T-helper 17 cell (primary cell): ENCODE measurements at regions not wholly inside any gene's neighbourhood (a gene's known extent, or its start where the extent isn't known, plus 50 kb on each side); places are given as distances from the start of the nearest gene placed in this dataset.
"Not testable (repeated sequence)": the region's sequence is repeated elsewhere in the genome, so short reads cannot be mapped to it uniquely, and the experiment has no call there.

ENCODE experiments used
- ATAC-seq: fragments of 150-1000 bp; cut with Tn5 transposase; 2 replicates; pipeline ENCODE4 v1.10.0; 2021; ENCODE audit warnings: mild to moderate bottlenecking, moderate library complexity
- DNase-seq, 3 donors: peaks; one replicate each; pipeline versions ENCODE4 v3.0.0 to v3.0.0-alpha.2; 2020 to 2021
- H3K9me3 ChIP-seq: one replicate; pipeline ENCODE4 v1.7.0; 2013; ENCODE audit warnings: low read length, mild to moderate bottlenecking; ENCODE audit not compliant: control insufficient read depth, poor library complexity, severe bottlenecking
- H3K27ac Mint-ChIP-seq: one replicate; pipeline ENCODE4 v1.8.0; 2022; ENCODE audit warnings: mild to moderate bottlenecking, moderate library complexity, mixed read lengths
- H3K27me3 Mint-ChIP-seq: one replicate; pipeline ENCODE4 v1.8.0; 2022; ENCODE audit warnings: mixed read lengths
- H3K36me3 Mint-ChIP-seq: one replicate; pipeline ENCODE4 v1.8.0; 2022; ENCODE audit warnings: low read depth, mixed read lengths
- H3K4me1 Mint-ChIP-seq: one replicate; pipeline ENCODE4 v1.8.0; 2022; ENCODE audit warnings: mild to moderate bottlenecking, mixed read lengths
- H3K4me3 Mint-ChIP-seq: one replicate; pipeline ENCODE4 v1.8.0; 2022; ENCODE audit warnings: mild to moderate bottlenecking, moderate library complexity, mixed read lengths

DNA sequence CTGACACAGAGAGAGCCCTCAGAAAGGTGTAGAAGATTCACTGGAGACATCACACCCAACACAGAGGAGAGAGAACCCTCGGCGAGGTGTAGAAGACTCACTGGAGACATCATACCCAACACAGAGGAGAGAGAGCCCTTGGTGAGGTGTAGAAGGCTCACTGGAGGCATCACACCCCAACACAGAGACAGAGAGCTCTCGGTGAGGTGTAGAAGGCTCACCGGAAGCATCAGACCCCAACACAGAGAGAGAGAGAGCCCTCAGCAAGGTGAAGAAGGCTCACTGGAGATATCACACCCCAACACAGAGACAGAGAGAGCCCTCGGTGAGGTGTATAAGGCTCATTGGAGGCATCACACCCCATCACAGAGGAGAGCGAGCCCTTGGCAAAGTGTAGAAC, 826.5 kb downstream of the UQCRFS1 start:
- no peak overlapping the region for H3K4me3 Mint-ChIP-seq
- no peak for DNase-seq
- no peaks in the 10 kb centered on the region for H3K27me3 Mint-ChIP-seq
- no peak overlapping the region for H3K27ac Mint-ChIP-seq
- no peaks in the 10 kb centered on the region for H3K4me1 Mint-ChIP-seq
- H3K36me3 Mint-ChIP-seq, result no peaks in the 10 kb centered on the region
- no peak for ATAC-seq
- no peaks in the 10 kb centered on the region for H3K9me3 ChIP-seq

DNA sequence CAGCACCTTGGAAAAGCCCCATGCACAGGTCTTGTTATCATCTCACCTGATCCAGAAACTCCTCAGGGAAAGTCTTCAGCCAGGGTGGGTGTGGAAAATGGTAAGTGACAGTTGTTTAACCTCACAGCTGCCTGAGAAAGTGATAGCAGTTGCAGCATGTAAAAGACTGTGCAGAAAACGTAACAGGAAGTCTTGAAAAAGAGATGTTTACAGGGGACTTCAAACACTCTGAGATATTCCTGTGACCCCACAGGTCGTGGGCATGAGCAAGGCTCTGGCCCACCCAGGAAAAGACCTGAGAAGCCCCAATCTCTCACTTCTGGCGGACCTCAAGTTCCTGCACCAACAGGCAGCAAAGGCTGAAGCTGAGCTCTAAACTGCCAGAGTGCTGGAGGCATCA, 826.9 kb downstream of the UQCRFS1 start:
- Mint-ChIP-seq H3K4me3 (no peak overlapping the region), H3K27ac (no peak overlapping the region), H3K27me3 (no peaks in the 10 kb centered on the region), H3K4me1 (no peaks in the 10 kb centered on the region), H3K36me3 (no peaks in the 10 kb centered on the region)
- DNase-seq, result no peak
- no peak for ATAC-seq
- no peaks in the 10 kb centered on the region for H3K9me3 ChIP-seq

DNA sequence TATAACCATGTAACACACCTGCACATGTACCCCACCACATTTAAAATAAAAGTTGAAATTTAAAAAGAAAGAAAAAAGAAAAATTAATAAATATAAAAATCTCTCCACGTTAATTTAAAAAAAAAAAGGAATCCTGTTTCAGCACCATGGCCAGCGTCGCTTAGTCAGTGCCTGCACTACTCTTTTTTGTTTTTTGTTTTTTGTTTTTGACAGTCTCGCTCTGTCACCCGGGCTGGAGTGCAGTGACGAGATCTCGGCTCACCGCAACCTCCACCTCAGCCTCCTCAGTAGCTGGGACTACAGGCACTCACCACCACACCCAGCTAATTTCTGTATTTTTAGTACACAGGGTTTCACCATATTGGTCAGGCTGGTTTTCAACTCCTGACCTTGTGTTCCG, 835.9 kb downstream of the UQCRFS1 start:
- no peaks in the 10 kb centered on the region for H3K9me3 ChIP-seq
- no peaks in the 10 kb centered on the region for H3K36me3 Mint-ChIP-seq
- no peak for ATAC-seq
- no peaks in the 10 kb centered on the region for H3K27me3 Mint-ChIP-seq
- no peak overlapping the region for H3K4me3 Mint-ChIP-seq
- H3K27ac Mint-ChIP-seq, result no peak overlapping the region
- no peak for DNase-seq
- H3K4me1 Mint-ChIP-seq, result no peaks in the 10 kb centered on the region

DNA sequence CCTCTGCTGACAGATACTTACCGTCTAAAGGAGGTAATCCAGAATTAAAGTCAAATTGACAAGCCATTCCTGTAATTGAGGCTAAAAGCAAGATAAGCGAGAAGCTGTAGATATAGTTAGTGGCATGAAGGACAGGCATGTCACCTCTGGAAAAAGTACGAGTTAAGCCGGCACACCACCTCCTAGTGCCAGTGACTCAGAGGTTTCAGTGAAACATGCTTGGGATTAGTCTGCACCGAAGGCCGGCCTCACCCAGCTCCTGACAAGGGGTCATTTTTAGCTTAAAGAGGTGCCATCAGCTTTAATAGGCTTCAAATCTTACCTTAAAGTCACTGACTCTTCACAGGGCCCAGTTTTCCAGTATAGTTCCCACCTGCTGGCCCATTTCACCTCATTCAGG, 838.0 kb downstream of the UQCRFS1 start:
- no peaks in the 10 kb centered on the region for H3K9me3 ChIP-seq
- Mint-ChIP-seq H3K27ac (no peak overlapping the region), H3K4me1 (no peaks in the 10 kb centered on the region), H3K27me3 (no peaks in the 10 kb centered on the region), H3K4me3 (no peak overlapping the region), H3K36me3 (no peaks in the 10 kb centered on the region)
- ATAC-seq (no peak), DNase-seq (no peak)

DNA sequence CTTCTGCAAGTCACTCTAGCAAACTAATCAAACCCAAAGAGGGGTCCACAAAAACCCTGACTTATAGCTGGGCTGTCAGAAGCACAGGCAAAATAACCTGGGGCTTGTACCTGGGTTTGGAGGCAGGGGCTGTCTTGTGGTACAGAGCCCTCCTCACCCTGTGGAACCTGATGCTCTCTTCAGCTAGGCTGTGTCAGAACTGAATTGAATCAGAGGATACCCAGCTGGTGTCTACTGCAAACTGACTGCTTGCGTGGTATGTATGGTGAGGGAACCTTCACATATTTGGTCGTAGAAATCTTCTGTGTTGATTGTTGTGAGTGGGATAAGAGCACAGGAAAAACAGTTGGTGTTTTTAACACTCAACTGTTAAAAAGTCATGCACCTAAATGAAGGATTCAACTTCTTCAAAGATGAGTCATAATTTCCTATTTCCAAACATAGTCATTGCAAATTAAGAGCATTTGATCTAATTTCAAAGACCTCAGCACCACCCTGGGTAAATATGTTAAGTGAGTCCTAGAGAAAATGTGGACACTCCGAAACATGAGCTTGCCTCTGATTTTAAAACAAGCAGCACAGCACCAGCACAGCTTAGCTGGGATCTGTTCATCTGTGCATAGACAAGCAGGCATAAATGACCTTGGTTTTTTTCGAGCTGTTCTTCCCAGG, 840.2 kb downstream of the UQCRFS1 start:
- DNase-seq (no peak), ATAC-seq (no peak)
- no peaks in the 10 kb centered on the region for H3K9me3 ChIP-seq
- Mint-ChIP-seq H3K27me3 (no peaks in the 10 kb centered on the region), H3K4me3 (no peak overlapping the region), H3K4me1 (no peaks in the 10 kb centered on the region), H3K36me3 (no peaks in the 10 kb centered on the region), H3K27ac (no peak overlapping the region)

DNA sequence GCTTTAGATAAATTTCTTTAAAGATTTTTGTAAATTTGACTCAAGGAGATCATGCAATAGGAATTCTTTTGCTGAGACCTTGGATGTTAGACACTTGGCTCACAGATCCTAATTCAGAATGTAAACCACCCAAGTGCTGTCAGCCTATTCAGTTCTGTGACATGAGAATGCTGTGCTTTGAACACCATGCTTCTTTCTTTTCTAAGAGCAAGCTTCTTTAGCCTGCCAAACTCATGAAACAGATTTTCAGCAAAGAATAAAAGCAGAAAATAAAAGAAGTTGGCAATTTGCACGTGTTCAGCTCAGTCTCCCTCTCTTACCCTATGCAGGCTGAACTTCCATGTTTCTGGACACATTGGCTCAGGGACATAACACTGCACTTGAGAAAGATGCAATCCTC, 845.8 kb downstream of the UQCRFS1 start:
- H3K9me3 ChIP-seq, result no peaks in the 10 kb centered on the region
- DNase-seq, result no peak
- no peaks in the 10 kb centered on the region for H3K4me1 Mint-ChIP-seq
- H3K4me3 Mint-ChIP-seq, result no peak overlapping the region
- ATAC-seq, result no peak
- no peaks in the 10 kb centered on the region for H3K36me3 Mint-ChIP-seq
- H3K27ac Mint-ChIP-seq, result no peak overlapping the region
- H3K27me3 Mint-ChIP-seq, result no peaks in the 10 kb centered on the region

DNA sequence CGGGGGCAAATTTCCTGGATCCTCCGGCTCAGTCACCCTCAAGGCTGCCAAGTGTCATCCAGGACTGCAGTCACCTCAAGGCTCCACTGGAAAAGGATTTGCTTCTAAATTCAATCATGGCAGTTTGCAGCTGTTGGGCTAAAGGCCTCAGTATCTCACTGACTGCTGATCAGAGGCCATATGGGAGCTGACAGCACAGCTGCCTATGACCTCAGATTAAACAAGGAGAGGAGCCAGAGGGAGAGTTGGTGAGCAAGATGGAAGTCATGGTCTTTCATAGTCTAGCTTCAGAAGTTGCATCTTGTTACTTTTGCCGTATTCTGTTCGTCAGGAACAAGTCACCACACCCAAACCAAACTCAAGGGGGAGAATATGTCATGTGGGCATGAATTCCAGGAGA, 849.7 kb downstream of the UQCRFS1 start:
- H3K27me3 Mint-ChIP-seq, result no peaks in the 10 kb centered on the region
- ATAC-seq, result no peak
- H3K4me1 Mint-ChIP-seq, result no peaks in the 10 kb centered on the region
- DNase-seq, result no peak
- no peaks in the 10 kb centered on the region for H3K36me3 Mint-ChIP-seq
- no peak overlapping the region for H3K27ac Mint-ChIP-seq
- H3K4me3 Mint-ChIP-seq, result no peak overlapping the region
- H3K9me3 ChIP-seq, result no peaks in the 10 kb centered on the region

DNA sequence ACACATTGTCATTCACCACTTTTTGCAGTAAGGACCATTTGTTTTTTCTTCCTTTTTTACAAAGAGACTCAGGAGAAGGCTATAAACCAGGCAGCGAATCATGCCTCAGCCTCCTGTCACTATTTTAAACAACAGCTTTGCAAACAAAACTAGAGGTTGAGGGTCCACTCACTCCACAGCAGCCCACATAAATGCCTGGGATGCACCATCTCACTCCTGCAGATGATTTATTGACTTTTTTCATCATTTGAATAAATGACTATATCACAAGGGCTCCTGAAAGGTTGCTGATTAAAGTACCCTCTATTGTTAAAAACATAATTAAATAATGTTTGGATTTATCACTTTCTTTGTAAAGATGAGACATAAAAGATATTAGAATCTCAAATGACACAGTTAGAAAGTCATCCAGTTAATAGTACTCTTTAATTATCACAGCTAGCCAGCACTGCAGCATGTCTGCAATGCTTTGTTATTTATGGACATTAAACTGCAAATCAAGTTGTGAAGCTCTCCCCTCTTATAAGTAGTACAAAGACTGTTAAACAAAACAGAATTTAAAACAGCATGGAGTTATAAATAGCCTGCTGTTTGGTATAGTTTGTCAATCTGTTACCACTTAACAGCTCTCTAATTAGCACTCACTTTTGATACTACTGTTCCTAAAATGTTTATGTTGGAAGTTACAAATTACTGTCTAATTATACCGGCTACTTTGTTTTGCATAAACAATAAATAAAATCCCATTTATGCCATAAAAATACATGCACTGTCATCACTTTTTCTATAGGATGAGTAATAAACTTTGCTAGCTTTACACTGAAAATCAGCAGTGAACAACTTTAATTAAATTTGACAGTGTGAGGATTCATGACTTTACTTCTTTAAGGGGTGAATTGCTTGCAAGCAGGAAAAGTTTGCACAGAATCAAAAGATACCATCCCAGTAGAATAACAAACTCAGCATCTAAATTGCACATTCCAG, 853.2 kb downstream of the UQCRFS1 start:
- H3K27ac Mint-ChIP-seq, result no peak overlapping the region
- ATAC-seq (no peak), DNase-seq (no peak)
- no peaks in the 10 kb centered on the region for H3K9me3 ChIP-seq
- no peaks in the 10 kb centered on the region for H3K27me3 Mint-ChIP-seq
- H3K4me3 Mint-ChIP-seq, result no peak overlapping the region
- H3K4me1 Mint-ChIP-seq, result no peaks in the 10 kb centered on the region
- no peaks in the 10 kb centered on the region for H3K36me3 Mint-ChIP-seq

DNA sequence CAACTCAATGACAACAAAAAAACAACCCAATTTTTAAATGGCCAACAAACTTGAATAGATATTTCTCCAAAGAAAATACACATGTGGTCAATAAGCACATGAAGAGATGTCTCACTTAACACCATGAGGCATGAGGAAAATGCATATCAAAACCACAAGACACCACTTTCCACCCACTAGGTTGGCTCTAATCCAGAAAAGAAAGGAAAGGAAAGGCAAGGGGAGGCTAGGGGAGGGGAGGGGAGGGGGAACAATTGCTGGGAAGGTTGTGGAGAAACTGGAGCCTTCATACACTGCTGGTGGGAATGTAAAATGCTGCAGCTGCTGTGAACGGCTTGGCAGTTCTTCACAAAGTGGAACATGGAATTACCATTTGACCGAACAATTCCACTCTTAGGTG, 854.3 kb downstream of the UQCRFS1 start:
- Mint-ChIP-seq H3K36me3 (no peaks in the 10 kb centered on the region), H3K4me3 (no peak overlapping the region), H3K4me1 (no peaks in the 10 kb centered on the region), H3K27ac (no peak overlapping the region), H3K27me3 (no peaks in the 10 kb centered on the region)
- no peak for DNase-seq
- H3K9me3 ChIP-seq, result no peaks in the 10 kb centered on the region
- ATAC-seq, result no peak

DNA sequence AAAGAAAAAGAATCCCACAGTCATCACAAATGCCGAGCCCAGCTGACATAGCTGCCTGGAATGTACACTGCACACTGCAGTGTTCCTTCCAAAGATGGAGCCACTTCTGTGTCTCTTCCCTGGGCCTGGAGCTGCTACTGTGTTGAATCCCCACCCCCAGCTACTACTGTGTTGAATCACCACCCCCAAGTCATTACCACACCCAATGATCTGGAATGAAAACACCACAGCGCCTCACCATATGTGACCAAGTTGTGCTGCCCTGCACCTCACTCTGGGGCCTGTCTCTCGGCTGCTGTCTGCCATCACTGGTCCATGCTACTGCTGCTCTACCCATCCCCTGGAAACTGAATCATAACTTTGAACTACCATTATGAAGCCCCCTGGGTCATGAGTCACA, 861.2 kb downstream of the UQCRFS1 start:
- H3K4me1 Mint-ChIP-seq, result no peaks in the 10 kb centered on the region
- no peaks in the 10 kb centered on the region for H3K9me3 ChIP-seq
- H3K4me3 Mint-ChIP-seq, result no peak overlapping the region
- H3K27me3 Mint-ChIP-seq, result no peaks in the 10 kb centered on the region
- no peaks in the 10 kb centered on the region for H3K36me3 Mint-ChIP-seq
- H3K27ac Mint-ChIP-seq, result no peak overlapping the region
- DNase-seq (no peak), ATAC-seq (no peak)

DNA sequence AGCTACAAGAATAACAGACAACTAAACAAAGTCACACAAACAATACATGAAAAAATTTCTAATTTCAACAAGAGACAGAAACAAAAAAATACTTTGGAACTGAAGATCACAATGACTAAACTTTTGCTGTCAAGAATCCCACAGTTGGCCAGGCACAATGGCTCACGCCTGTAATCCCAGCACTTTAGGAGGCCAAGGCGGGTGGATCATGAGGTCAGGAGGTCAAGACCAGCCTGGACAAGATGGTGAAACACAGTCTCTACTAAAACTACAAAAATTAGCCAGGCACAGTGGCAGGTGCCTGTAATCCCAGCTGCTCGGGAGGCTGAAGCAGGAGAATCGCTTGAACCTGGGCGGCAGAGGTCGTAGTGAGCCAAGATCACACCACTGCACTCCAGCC, 861.6 kb downstream of the UQCRFS1 start:
- DNase-seq, H3K27me3 Mint-ChIP-seq, H3K4me1 Mint-ChIP-seq: not testable (repeated sequence)

DNA sequence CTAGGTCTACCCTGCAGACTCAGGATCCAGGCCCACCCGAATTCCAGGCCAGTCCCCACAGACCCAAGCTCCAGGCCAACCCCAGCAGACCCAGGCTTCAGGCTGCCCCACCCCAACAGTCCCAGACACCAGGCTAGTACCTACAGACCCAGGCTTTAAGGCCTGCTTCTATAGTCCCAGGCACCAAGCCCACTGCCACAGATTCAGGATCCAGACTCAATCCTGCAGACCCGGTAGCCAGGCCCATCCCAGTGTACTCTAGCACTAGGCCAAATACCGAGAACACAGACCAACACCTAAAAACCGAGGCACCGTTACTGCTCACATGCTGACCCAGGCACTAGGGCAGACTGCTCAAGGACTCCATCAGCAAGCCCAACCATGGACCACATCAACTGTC, 862.3 kb downstream of the UQCRFS1 start:
- H3K4me3 Mint-ChIP-seq, result no peak overlapping the region
- no peaks in the 10 kb centered on the region for H3K9me3 ChIP-seq
- DNase-seq, result no peak

More for the DNA sequence above, 861.6 kb downstream of the UQCRFS1 start:
- not testable (repeated sequence) for H3K36me3 Mint-ChIP-seq, H3K4me3 Mint-ChIP-seq, ATAC-seq, H3K9me3 ChIP-seq, H3K27ac Mint-ChIP-seq

DNA sequence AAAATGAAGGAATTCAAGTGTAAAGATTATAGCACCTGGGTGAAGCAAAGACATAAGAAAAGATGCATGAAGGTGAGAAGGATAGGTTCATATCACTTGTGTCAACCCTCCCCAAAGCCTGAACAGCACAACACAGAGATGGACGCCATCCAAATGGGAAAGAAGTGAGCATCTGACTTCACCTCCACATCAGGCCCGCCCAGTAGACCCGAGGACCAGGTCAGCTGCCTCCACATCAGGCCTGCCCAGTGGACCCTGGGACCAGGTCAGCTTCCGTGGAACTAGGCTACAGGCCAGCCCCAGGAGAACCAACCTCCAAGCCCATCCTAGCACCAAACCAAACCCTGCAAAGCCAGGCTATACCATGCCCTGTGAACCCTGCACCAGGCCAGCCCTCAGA, 862.9 kb downstream of the UQCRFS1 start:
- Mint-ChIP-seq H3K4me1 (no peaks in the 10 kb centered on the region), H3K27ac (no peak overlapping the region)
- ATAC-seq, result no peak

More for the DNA sequence above, 862.3 kb downstream of the UQCRFS1 start:
- no peak for ATAC-seq
- no peak overlapping the region for H3K27ac Mint-ChIP-seq
- no peaks in the 10 kb centered on the region for H3K36me3 Mint-ChIP-seq
- no peaks in the 10 kb centered on the region for H3K27me3 Mint-ChIP-seq
- H3K4me1 Mint-ChIP-seq, result no peaks in the 10 kb centered on the region

DNA sequence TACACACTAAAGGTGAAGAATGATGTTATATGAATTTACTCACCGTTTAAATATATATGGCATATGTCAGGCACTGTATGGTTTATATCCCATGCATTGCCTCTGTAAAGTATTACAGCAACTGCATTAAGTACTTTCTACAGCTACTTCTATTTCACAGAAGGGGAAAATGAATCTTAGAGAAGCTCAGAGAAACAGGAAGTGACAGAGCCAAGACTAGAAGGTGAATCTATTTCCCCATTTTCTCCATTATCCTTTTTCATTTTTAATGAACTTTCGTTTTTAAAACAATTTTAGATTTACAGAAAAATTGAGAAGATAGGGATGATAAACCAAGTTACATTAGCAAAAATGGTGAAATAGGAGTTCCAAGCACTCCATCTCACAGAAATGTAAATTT, 863.3 kb downstream of the UQCRFS1 start:
- Mint-ChIP-seq H3K4me1 (no peaks in the 10 kb centered on the region), H3K4me3 (no peak overlapping the region), H3K27ac (no peak overlapping the region), H3K27me3 (no peaks in the 10 kb centered on the region), H3K36me3 (no peaks in the 10 kb centered on the region)
- H3K9me3 ChIP-seq, result no peaks in the 10 kb centered on the region
- ATAC-seq (no peak), DNase-seq (no peak)

More for the DNA sequence above, 862.9 kb downstream of the UQCRFS1 start:
- no peak for DNase-seq
- no peaks in the 10 kb centered on the region for H3K9me3 ChIP-seq
- H3K4me3 Mint-ChIP-seq, result no peak overlapping the region
- no peaks in the 10 kb centered on the region for H3K27me3 Mint-ChIP-seq
- no peaks in the 10 kb centered on the region for H3K36me3 Mint-ChIP-seq
